H1 (cell line): ENCODE measurements at regions not wholly inside any gene's neighbourhood (a gene's known extent, or its start where the extent isn't known, plus 50 kb on each side); places are given as distances from the start of the nearest gene placed in this dataset.

Experiments used
- CTCF ChIA-PET: fragments of 300-600 bp; sonication (Branson Sonifier 250); formaldehyde crosslinking; loops from one replicate; lab custom pipeline; 2021; ENCODE audit not compliant: partially characterized antibody; lab: Charles Lee
- POLR2A ChIA-PET: fragments of 300-600 bp; sonication (Branson Sonifier 250); formaldehyde crosslinking; loops from one replicate; lab custom pipeline; 2021; ENCODE audit warnings: inconsistent platforms; ENCODE audit not compliant: partially characterized antibody; lab: Charles Lee
- DNase-seq, 2 experiments: peaks; one replicate each; pipeline versions ENCODE4 v3.0.0 to v3.0.0-alpha.2; 2010 to 2022; ENCODE audit warnings: low spot score in 2 of 2, low read depth in 1 of 2, mixed read lengths in 1 of 2
- FAIRE-seq: peaks from 2 replicates; lab custom pipeline; 2011; peaks lifted over from hg19 to GRCh38; lab: Jason Lieb, UNC
- H2AFZ ChIP-seq: 2 replicates; pipeline ENCODE4 v1.8.1; 2012; ENCODE audit warnings: low read length, inconsistent platforms
- H2AK5ac ChIP-seq: 2 replicates; pipeline ENCODE4 v1.6.1; 2013; ENCODE audit warnings: low read depth, low read length
- H2BK120ac ChIP-seq: replicated peaks from 2 replicates; pipeline ENCODE3; 2013; ENCODE audit warnings: low read depth, low read length, inconsistent platforms
- H2BK12ac ChIP-seq: 2 replicates; pipeline ENCODE4 v1.6.1; 2013; ENCODE audit warnings: low read depth, low read length
- H2BK15ac ChIP-seq: 2 replicates; pipeline ENCODE4 v1.6.1; 2013; ENCODE audit warnings: low read length
- H2BK20ac ChIP-seq: 2 replicates; pipeline ENCODE4 v1.6.1; 2013; ENCODE audit warnings: low read length
- H2BK5ac ChIP-seq: 2 replicates; pipeline ENCODE4 v1.6.1; 2013; ENCODE audit warnings: low read depth, low read length
- H3K14ac ChIP-seq: 2 replicates; pipeline ENCODE4 v1.6.1; 2013; ENCODE audit warnings: inconsistent platforms; ENCODE audit not compliant: insufficient read length
- H3K18ac ChIP-seq: 2 replicates; pipeline ENCODE4 v1.6.1; 2013; ENCODE audit warnings: low read length; ENCODE audit errors: extremely low read depth
- H3K23ac ChIP-seq: 2 replicates; pipeline ENCODE4 v1.6.1; 2013; ENCODE audit warnings: inconsistent platforms; ENCODE audit not compliant: insufficient read length
- H3K23me2 ChIP-seq: 2 replicates; pipeline ENCODE4 v1.6.1; 2013; ENCODE audit warnings: low read depth, low read length
- H3K27ac ChIP-seq: 2 replicates; pipeline ENCODE4 v1.6.1; 2011; ENCODE audit warnings: low read depth, low read length, inconsistent platforms
- H3K27me3 ChIP-seq, 4 experiments: replicated peaks in 1 of 4; 1 replicate in 1 of 4; 2 replicates in 3 of 4; pipeline versions ENCODE4 v1.6.1 to v1.8.1; 2011 to 2013; ENCODE audit warnings: low read length in 3 of 4, mild to moderate bottlenecking in 3 of 4, inconsistent platforms in 2 of 4, mixed read lengths in 2 of 4, moderate library complexity in 1 of 4; ENCODE audit not compliant: control insufficient read depth in 3 of 4, insufficient read depth in 3 of 4; ENCODE audit errors: extremely low read depth in 1 of 4
- H3K36me3 ChIP-seq, 4 experiments: 2 replicates each; pipeline versions ENCODE4 v1.6.1 to v1.8.1; 2011 to 2013; ENCODE audit warnings: mild to moderate bottlenecking in 4 of 4, low read length in 3 of 4, moderate library complexity in 2 of 4, control low read depth in 1 of 4, inconsistent platforms in 1 of 4; ENCODE audit not compliant: insufficient read depth in 4 of 4, control insufficient read depth in 2 of 4
- H3K4ac ChIP-seq: replicated peaks from 2 replicates; pipeline ENCODE3; 2013; ENCODE audit warnings: low read length, low read depth, mixed read lengths, inconsistent platforms; ENCODE audit not compliant: insufficient read length
- H3K4me1 ChIP-seq, 4 experiments: replicated peaks in 1 of 4; 1 replicate in 1 of 4; 2 replicates in 3 of 4; pipeline versions ENCODE4 v1.6.1 to v1.8.1; 2011 to 2013; ENCODE audit warnings: low read length in 3 of 4, inconsistent platforms in 2 of 4, mixed read lengths in 1 of 4; ENCODE audit not compliant: insufficient read depth in 4 of 4, control insufficient read depth in 3 of 4
- H3K4me2 ChIP-seq, 2 experiments: 2 replicates each; pipeline versions ENCODE4 v1.6.1 to v1.8.1; 2011 to 2013; ENCODE audit warnings: low read depth in 2 of 2, low read length in 2 of 2, control low read depth in 1 of 2, inconsistent platforms in 1 of 2, mild to moderate bottlenecking in 1 of 2; ENCODE audit not compliant: insufficient read depth in 1 of 2
- H3K4me3 ChIP-seq, 4 experiments: fragments of 200-600, 300-600 bp in 1 of 4; sonication (generic), shearing (Covaris generic), sonication (Bioruptor Twin) in 1 of 4; 2 replicates each; pipeline versions ENCODE4 v1.5.1 to v1.8.1; 2011 to 2016; ENCODE audit warnings: low read length in 4 of 4, low read depth in 3 of 4, control low read depth in 2 of 4, inconsistent platforms in 2 of 4, mild to moderate bottlenecking in 2 of 4, mixed read lengths in 1 of 4, moderate library complexity in 1 of 4; ENCODE audit not compliant: insufficient read depth in 2 of 4; ENCODE audit errors: extremely low read depth in 1 of 4
- H3K56ac ChIP-seq: replicated peaks from 2 replicates; pipeline ENCODE3; 2013; ENCODE audit warnings: low read depth, mild to moderate bottlenecking, mixed read lengths, low read length, inconsistent platforms; ENCODE audit not compliant: insufficient read length
- H3K79me1 ChIP-seq: 2 replicates; pipeline ENCODE4 v1.6.1; 2013; ENCODE audit warnings: low read depth, low read length, control low read depth
- H3K79me2 ChIP-seq, 2 experiments: 2 replicates each; pipeline versions ENCODE4 v1.6.1 to v1.8.1; 2012 to 2013; ENCODE audit warnings: low read length in 2 of 2, mild to moderate bottlenecking in 2 of 2, inconsistent platforms in 1 of 2; ENCODE audit not compliant: insufficient read depth in 2 of 2, control insufficient read depth in 1 of 2
- H3K9ac ChIP-seq, 4 experiments: replicated peaks in 1 of 4; 1 replicate in 1 of 4; 2 replicates in 3 of 4; pipeline versions ENCODE4 v1.6.1 to v1.8.1; 2011 to 2013; ENCODE audit warnings: low read depth in 3 of 4, low read length in 3 of 4, control low read depth in 2 of 4, mild to moderate bottlenecking in 2 of 4, moderate library complexity in 2 of 4, inconsistent platforms in 1 of 4; ENCODE audit errors: extremely low read depth in 1 of 4
- H3K9me3 ChIP-seq, 2 experiments: 2 replicates each; pipeline versions ENCODE4 v1.6.1 to v1.8.1; 2012 to 2013; ENCODE audit warnings: mild to moderate bottlenecking in 2 of 2, moderate library complexity in 2 of 2, control low read depth in 1 of 2, inconsistent platforms in 1 of 2, low read depth in 1 of 2, low read length in 1 of 2, mixed read lengths in 1 of 2; ENCODE audit not compliant: insufficient read depth in 2 of 2
- H4K20me1 ChIP-seq, 2 experiments: replicated peaks in 1 of 2; 2 replicates each; pipeline versions ENCODE3 to v1.8.1; 2011 to 2013; ENCODE audit warnings: inconsistent platforms in 2 of 2, low read length in 2 of 2, mild to moderate bottlenecking in 1 of 2; ENCODE audit not compliant: insufficient read depth in 2 of 2, control insufficient read depth in 1 of 2
- H4K5ac ChIP-seq: 2 replicates; pipeline ENCODE4 v1.6.1; 2013; ENCODE audit warnings: low read length, low read depth, mixed read lengths, inconsistent platforms; ENCODE audit not compliant: insufficient read length
- H4K8ac ChIP-seq: 2 replicates; pipeline ENCODE4 v1.8.0; 2013; ENCODE audit warnings: mild to moderate bottlenecking, moderate library complexity, low read length, inconsistent platforms; ENCODE audit not compliant: insufficient read depth; ENCODE audit errors: extremely low read depth
- H4K91ac ChIP-seq: replicated peaks from 2 replicates; pipeline ENCODE3; 2013; ENCODE audit warnings: low read length, mixed read lengths, inconsistent platforms; ENCODE audit not compliant: insufficient read length
- BCL11A ChIP-seq, 2 experiments: IDR thresholded peaks; one replicate each; pipeline ENCODE4 v1.6.1; 2011; ENCODE audit warnings: low read depth in 2 of 2, low read length in 2 of 2, mild to moderate bottlenecking in 2 of 2
- CEBPB ChIP-seq: IDR thresholded peaks from 2 replicates; pipeline ENCODE4 v1.6.1; 2012; ENCODE audit warnings: low read depth, low read length
- HDAC2 ChIP-seq, 2 experiments: fragments of 300-600 bp in 1 of 2; sonication (generic) in 1 of 2; IDR thresholded peaks; 2 replicates each; pipeline ENCODE4 v1.6.1; 2011 to 2012; ENCODE audit warnings: low read depth in 2 of 2, low read length in 2 of 2, mild to moderate bottlenecking in 2 of 2, moderate library complexity in 2 of 2, borderline replicate concordance in 1 of 2, inconsistent platforms in 1 of 2
- POLR2A ChIP-seq, 2 experiments: IDR thresholded peaks; 1 replicate in 1 of 2; 2 replicates in 1 of 2; pipeline ENCODE4 v1.6.1; 2011; ENCODE audit warnings: low read depth in 2 of 2, low read length in 2 of 2, mild to moderate bottlenecking in 2 of 2; ENCODE audit errors: control extremely low read depth in 1 of 2
- RXRA ChIP-seq: IDR thresholded peaks from 2 replicates; pipeline ENCODE4 v1.6.1; 2011; ENCODE audit warnings: low read depth, mild to moderate bottlenecking, low read length, moderate library complexity; ENCODE audit not compliant: insufficient read depth
- TCF12 ChIP-seq: IDR thresholded peaks from 2 replicates; pipeline ENCODE4 v1.6.1; 2011; ENCODE audit warnings: low read depth, mild to moderate bottlenecking, low read length
- WGBS, 2 experiments: shearing (Covaris generic) in 1 of 2; methylation state at CpG; one replicate each; pipeline versions ENCODE4 v1.1.6 to v1.1.7; 2013 to 2015; ENCODE audit warnings: low lambda C conversion rate in 2 of 2, mixed read lengths in 2 of 2, inconsistent platforms in 1 of 2, low coverage in 1 of 2, missing lambda C conversion rate in 1 of 2; ENCODE audit not compliant: insufficient replicate concordance in 2 of 2, insufficient coverage in 1 of 2, insufficient read length in 1 of 2; ENCODE audit errors: extremely low coverage in 1 of 2, missing lambda C conversion rate in 1 of 2; 5-methylcytosine and 5-hydroxymethylcytosine counted together

DNA sequence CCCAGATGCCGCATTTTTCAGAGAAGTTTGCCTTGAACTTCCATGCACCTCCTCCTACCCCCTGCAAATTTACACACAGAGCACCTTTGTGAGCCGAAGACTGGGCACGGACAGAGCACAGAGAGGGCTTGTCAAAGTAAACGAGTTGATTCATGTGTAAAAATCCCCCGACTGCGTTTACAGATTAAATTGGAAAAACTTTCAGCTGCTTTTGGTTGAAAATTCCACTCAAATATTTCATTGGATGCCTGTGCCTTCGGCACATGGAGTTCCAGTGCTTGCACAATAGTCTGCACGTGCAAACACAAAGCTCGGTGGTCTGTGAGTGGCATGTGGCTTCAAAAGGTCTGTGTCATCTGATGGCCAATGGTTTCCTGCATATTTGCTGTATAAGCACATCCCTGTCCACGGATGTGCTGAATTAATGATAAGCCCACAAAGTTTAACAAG lies 177.5 kb downstream of the SETD4 start:
- H3K4me2 ChIP-seq, result peak overlapping the region; percentile 40 to 45; a peak in 2 of 4 replicates
- 0 out of 2 replicates have a peak overlapping the region, but pooled peaks have one; percentile 24 for H3K18ac ChIP-seq
- no peak overlapping the region for H3K4me3 ChIP-seq
- H4K20me1 ChIP-seq, result no peaks in the 10 kb centered on the region
- H2BK20ac ChIP-seq, result no peak overlapping the region
- no peak overlapping the region for H4K8ac ChIP-seq
- H2BK15ac ChIP-seq, result no peak overlapping the region
- no peak overlapping the region for H4K5ac ChIP-seq
- H3K9me3 ChIP-seq, result no peaks in the 10 kb centered on the region
- FAIRE-seq (peak; percentile 13), DNase-seq (no peak)
- H2AFZ ChIP-seq, result 0 out of 2 replicates have a peak overlapping the region, but pooled peaks have one; percentile 36
- peak; percentile 72; the same call in 1 of the 2 replicates for TF ChIP-seq CEBPB
- no peak for TF ChIP-seq POLR2A (IDR thresholded peaks at IDR 0.05; ENCODE audit: control extremely low read depth in 1 of 2, low read depth in 2 of 2, low read length in 2 of 2)
- TF ChIP-seq RXRA, result no peak
- no peak for TF ChIP-seq HDAC2 (IDR thresholded peaks at IDR 0.05; ENCODE audit: borderline replicate concordance in 1 of 2, low read depth in 2 of 2, low read length in 2 of 2)
- TF ChIP-seq BCL11A (IDR thresholded peaks at IDR 0.05; ENCODE audit: low read depth in 2 of 2, low read length in 2 of 2), result no peak
- TF ChIP-seq TCF12, result no peak
- H3K36me3 ChIP-seq, result no peaks in the 10 kb centered on the region
- H3K9ac ChIP-seq, result no peak overlapping the region
- no peaks in the 10 kb centered on the region for H3K23me2 ChIP-seq
- H3K27ac ChIP-seq, result no peak overlapping the region
- ChIA-PET CTCF (interaction anchor here (1.3 kb wide), 1 partner anchor 288 kb away, joined by 3 read pairs; no protein-coding TSS in a partner anchor), POLR2A (no interaction called here)
- H2BK120ac ChIP-seq, result no peak overlapping the region
- no peaks in the 10 kb centered on the region for H3K79me1 ChIP-seq
- H3K14ac ChIP-seq, result no peak overlapping the region
- peaks cover 0 to 8% (median 3%) of the 10 kb centered on the region in 4 experiments; a peak in 4 of 7 replicates for H3K4me1 ChIP-seq
- WGBS, 2 experiments, result 52% methylated on average over 10 of the region's 10 CpGs; no CpG with 5 or more reads in 1 of the 2 experiments
- no peak overlapping the region for H4K91ac ChIP-seq
- no peak overlapping the region for H3K23ac ChIP-seq
- no peaks in the 10 kb centered on the region for H3K79me2 ChIP-seq
- H2AK5ac ChIP-seq, result no peak overlapping the region
- H3K56ac ChIP-seq, result no peak overlapping the region
- H3K27me3 ChIP-seq, result no peaks in the 10 kb centered on the region
- no peak overlapping the region for H3K4ac ChIP-seq
- no peak overlapping the region for H2BK12ac ChIP-seq
- H2BK5ac ChIP-seq, result no peak overlapping the region
